ENCODE measurements at regions not wholly inside any gene's neighbourhood (a gene's known extent, or its start where the extent isn't known, plus 50 kb on each side); places are given as distances from the start of the nearest gene placed in this dataset.

- TF ChIP-seq CTCF (IDR thresholded peaks at IDR 0.05) (no peak), POLR2A (IDR thresholded peaks at IDR 0.05) (no peak)
Measured at GRCh38 chr2:237180987-237181386, 95.3 kb downstream of the COPS8 start.

All from Peyer's patch (tissue), 4 donors.